Renal pelvis (tissue), 1 donor: ENCODE measurements at regions not wholly inside any gene's neighbourhood (a gene's known extent, or its start where the extent isn't known, plus 50 kb on each side); places are given as distances from the start of the nearest gene placed in this dataset.
"Not testable (repeated sequence)": the region's sequence is repeated elsewhere in the genome, so short reads cannot be mapped to it uniquely, and the experiment has no call there.

Experiments used
- DNase-seq: peaks from one replicate; pipeline ENCODE4 v3.0.0-alpha.2; 2013

GRCh38 chrX:108843039-108843438, 106.7 kb upstream of the IRS4 start:
- DNase-seq: not testable (repeated sequence)

- no peak for DNase-seq
These were observed 97.6 kb upstream of the IRS4 start for GRCh38 chrX:108833993-108834392.

- no peak for DNase-seq
These were observed 75.5 kb upstream of the IRS4 start for GRCh38 chrX:108811891-108812290.

- no peak for DNase-seq
These were observed 58.9 kb upstream of the IRS4 start for GRCh38 chrX:108795240-108795639.
